Liver (tissue), 8 donors: ENCODE measurements at regions not wholly inside any gene's neighbourhood (a gene's known extent, or its start where the extent isn't known, plus 50 kb on each side); places are given as distances from the start of the nearest gene placed in this dataset.

Source experiments
- DNase-seq: peaks from one replicate; pipeline ENCODE4 v3.0.0-alpha.2; 2017; ENCODE audit warnings: low spot score
- H3K27ac ChIP-seq, 2 donors: one replicate each; pipeline ENCODE4 v1.7.0; 2013; ENCODE audit warnings: inconsistent platforms in 2 of 2, low read length in 2 of 2, control low read depth in 1 of 2, low read depth in 1 of 2, mild to moderate bottlenecking in 1 of 2
- H3K27me3 ChIP-seq, 4 donors: one replicate each; pipeline versions ENCODE4 v1.6.1 to v1.7.0; 2013; ENCODE audit warnings: low read length in 3 of 4, inconsistent platforms in 1 of 4, mild to moderate bottlenecking in 1 of 4, moderate library complexity in 1 of 4; ENCODE audit not compliant: control insufficient read depth in 4 of 4, insufficient read depth in 4 of 4
- H3K36me3 ChIP-seq, 4 donors: one replicate each; pipeline versions ENCODE4 v1.6.1 to v1.7.0; 2013; ENCODE audit warnings: low read length in 3 of 4, mild to moderate bottlenecking in 3 of 4, low read depth in 1 of 4, moderate library complexity in 1 of 4; ENCODE audit not compliant: control insufficient read depth in 4 of 4, insufficient read depth in 3 of 4
- H3K4me1 ChIP-seq, 4 donors: one replicate each; pipeline versions ENCODE4 v1.6.1 to v1.7.0; 2013; ENCODE audit warnings: low read length in 3 of 4, mild to moderate bottlenecking in 3 of 4, moderate library complexity in 1 of 4; ENCODE audit not compliant: control insufficient read depth in 4 of 4, insufficient read depth in 4 of 4
- H3K4me3 ChIP-seq, 3 donors: one replicate each; pipeline versions ENCODE4 v1.6.1 to v1.7.0; 2013; ENCODE audit warnings: low read length in 3 of 3, control low read depth in 1 of 3, low read depth in 1 of 3, mild to moderate bottlenecking in 1 of 3
- H3K9ac ChIP-seq, 2 donors: one replicate each; pipeline ENCODE4 v1.7.0; 2013; ENCODE audit warnings: low read length in 2 of 2, mild to moderate bottlenecking in 2 of 2, moderate library complexity in 2 of 2, control low read depth in 1 of 2, low read depth in 1 of 2
- H3K9me3 ChIP-seq, 4 donors: one replicate each; pipeline versions ENCODE4 v1.6.1 to v1.7.0; 2013; ENCODE audit warnings: low read length in 3 of 4; ENCODE audit not compliant: control insufficient read depth in 4 of 4
- EGR1 ChIP-seq, 2 donors: IDR thresholded peaks; 2 replicates each; pipeline ENCODE4 v1.6.1; 2016 to 2018; ENCODE audit warnings: antibody characterized with exemption in 2 of 2, low read depth in 2 of 2
- FOXA1 ChIP-seq: IDR thresholded peaks from 2 replicates; pipeline ENCODE4 v1.6.1; 2016; ENCODE audit warnings: antibody characterized with exemption
- FOXA2 ChIP-seq: IDR thresholded peaks from 2 replicates; pipeline ENCODE4 v1.6.1; 2016; ENCODE audit warnings: antibody characterized with exemption
- HNF4G ChIP-seq: IDR thresholded peaks from 2 replicates; pipeline ENCODE4 v1.6.1; 2016; ENCODE audit warnings: antibody characterized with exemption
- REST ChIP-seq: IDR thresholded peaks from 2 replicates; pipeline ENCODE4 v1.6.1; 2016; ENCODE audit warnings: antibody characterized with exemption, mild to moderate bottlenecking
- RXRA ChIP-seq, 2 donors: IDR thresholded peaks; 2 replicates each; pipeline ENCODE4 v1.6.1; 2017 to 2018; ENCODE audit warnings: antibody characterized with exemption in 2 of 2, mild to moderate bottlenecking in 1 of 2
- SP1 ChIP-seq: IDR thresholded peaks from 2 replicates; pipeline ENCODE4 v1.6.1; 2018; ENCODE audit warnings: antibody characterized with exemption, mild to moderate bottlenecking
- TAF1 ChIP-seq: conservative IDR thresholded peaks from 2 replicates; pipeline ENCODE4 v1.6.1; 2016; ENCODE audit warnings: antibody characterized with exemption, mild to moderate bottlenecking
- WGBS: extraction: QIAGEN DNeasy Blood & Tissue Kit; methylation state at CpG from one replicate; pipeline ENCODE4 v1.1.7; 2013; 5-methylcytosine and 5-hydroxymethylcytosine counted together
- TF ChIP-seq, protein P1 (sequence below): IDR thresholded peaks from 2 replicates; pipeline ENCODE4 v1.6.1; 2016; ENCODE audit warnings: antibody characterized with exemption
- TF ChIP-seq, protein P2 (sequence below): fragments of 150-350 bp; IDR thresholded peaks from 2 replicates; pipeline ENCODE4 v1.5.1; 2017; ENCODE audit warnings: improper control_type of control experiment, low read depth, low read length; ENCODE audit not compliant: missing input control
- TF ChIP-seq, protein P3 (sequence below): IDR thresholded peaks from 2 replicates; pipeline ENCODE4 v1.6.1; 2016; ENCODE audit warnings: antibody characterized with exemption
- TF ChIP-seq, protein P4 (sequence below): IDR thresholded peaks from 2 replicates; pipeline ENCODE4 v1.6.1; 2016; ENCODE audit warnings: antibody characterized with exemption
- donor health status: healthy.
- donor health status: healthy.
- donor health status: healthy.
- donor health status: healthy.
- donor health status: healthy.

DNA sequence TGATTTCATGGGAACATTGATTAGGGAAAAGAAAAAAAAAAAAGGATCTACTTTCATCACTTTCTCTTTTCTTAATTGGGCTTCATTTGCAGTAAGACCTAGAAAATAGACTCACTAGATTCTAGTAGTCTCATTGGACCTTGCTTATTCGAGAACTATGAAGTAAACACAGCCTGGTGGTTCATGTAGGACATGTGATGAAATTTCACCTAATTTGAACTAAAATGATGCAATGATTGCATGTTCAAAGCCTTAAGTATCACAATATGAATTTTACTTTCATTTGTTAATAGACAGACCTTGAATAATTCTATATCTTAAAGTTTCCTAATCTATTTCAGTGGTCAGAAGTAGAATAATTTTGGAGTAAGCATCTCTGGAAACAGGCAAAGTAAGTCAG, 688.9 kb upstream of the NRXN1 start:
- Histone ChIP-seq H3K9ac (no peak overlapping the region), H3K9me3 (no peaks in the 10 kb centered on the region), H3K27me3 (no peaks in the 10 kb centered on the region), H3K4me1 (peaks cover 0 to 1% (median 0%) of the 10 kb centered on the region in 4 donors), H3K36me3 (no peaks in the 10 kb centered on the region), H3K4me3 (no peak overlapping the region), H3K27ac (no peak overlapping the region)
- no peak for DNase-seq
- TF ChIP-seq TAF1 = no peak
- TF ChIP-seq SP1 = no peak
- TF ChIP-seq, protein P1, sequence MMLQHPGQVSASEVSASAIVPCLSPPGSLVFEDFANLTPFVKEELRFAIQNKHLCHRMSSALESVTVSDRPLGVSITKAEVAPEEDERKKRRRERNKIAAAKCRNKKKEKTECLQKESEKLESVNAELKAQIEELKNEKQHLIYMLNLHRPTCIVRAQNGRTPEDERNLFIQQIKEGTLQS = no peak
- TF ChIP-seq EGR1 (IDR thresholded peaks at IDR 0.05; ENCODE audit: low read depth in 2 of 2) = no peak
- TF ChIP-seq RXRA (IDR thresholded peaks at IDR 0.05) = peak in 1 of 2 donors; percentile 33
- WGBS = 28% methylated on average over 1 of the region's 1 CpG

DNA sequence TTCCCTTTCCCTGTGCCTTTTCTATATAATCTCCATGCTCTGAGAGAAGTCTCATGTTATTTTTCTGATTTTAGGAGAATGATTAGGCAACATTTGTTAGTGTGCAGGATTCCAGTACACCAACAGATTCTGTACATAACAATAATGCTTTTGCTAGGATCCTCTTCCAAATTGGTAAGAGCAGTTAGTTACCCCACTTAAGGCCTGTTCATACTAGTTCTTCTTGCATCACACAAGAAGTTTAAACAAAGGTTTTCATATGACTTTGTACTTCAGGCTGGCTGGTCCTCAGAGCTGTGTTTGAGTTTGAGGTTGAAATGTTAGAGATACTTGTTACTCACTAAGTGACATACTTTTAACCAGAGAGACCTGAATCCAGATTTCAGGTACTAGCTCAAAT, 686.9 kb upstream of the NRXN1 start:
- Histone ChIP-seq H3K27me3 (no peaks in the 10 kb centered on the region), H3K36me3 (no peaks in the 10 kb centered on the region), H3K4me3 (no peak overlapping the region), H3K4me1 (peaks cover 0 to 1% (median 0%) of the 10 kb centered on the region in 4 donors), H3K27ac (no peak overlapping the region), H3K9ac (no peak overlapping the region), H3K9me3 (peaks cover 0 to 6% (median 0%) of the 10 kb centered on the region in 4 donors)
- TF ChIP-seq REST = no peak
- TF ChIP-seq FOXA1 = no peak
- no peak for TF ChIP-seq HNF4G
- TF ChIP-seq, protein P2, sequence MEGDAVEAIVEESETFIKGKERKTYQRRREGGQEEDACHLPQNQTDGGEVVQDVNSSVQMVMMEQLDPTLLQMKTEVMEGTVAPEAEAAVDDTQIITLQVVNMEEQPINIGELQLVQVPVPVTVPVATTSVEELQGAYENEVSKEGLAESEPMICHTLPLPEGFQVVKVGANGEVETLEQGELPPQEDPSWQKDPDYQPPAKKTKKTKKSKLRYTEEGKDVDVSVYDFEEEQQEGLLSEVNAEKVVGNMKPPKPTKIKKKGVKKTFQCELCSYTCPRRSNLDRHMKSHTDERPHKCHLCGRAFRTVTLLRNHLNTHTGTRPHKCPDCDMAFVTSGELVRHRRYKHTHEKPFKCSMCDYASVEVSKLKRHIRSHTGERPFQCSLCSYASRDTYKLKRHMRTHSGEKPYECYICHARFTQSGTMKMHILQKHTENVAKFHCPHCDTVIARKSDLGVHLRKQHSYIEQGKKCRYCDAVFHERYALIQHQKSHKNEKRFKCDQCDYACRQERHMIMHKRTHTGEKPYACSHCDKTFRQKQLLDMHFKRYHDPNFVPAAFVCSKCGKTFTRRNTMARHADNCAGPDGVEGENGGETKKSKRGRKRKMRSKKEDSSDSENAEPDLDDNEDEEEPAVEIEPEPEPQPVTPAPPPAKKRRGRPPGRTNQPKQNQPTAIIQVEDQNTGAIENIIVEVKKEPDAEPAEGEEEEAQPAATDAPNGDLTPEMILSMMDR = no peak
- no peak for TF ChIP-seq SP1
- DNase-seq = no peak

DNA sequence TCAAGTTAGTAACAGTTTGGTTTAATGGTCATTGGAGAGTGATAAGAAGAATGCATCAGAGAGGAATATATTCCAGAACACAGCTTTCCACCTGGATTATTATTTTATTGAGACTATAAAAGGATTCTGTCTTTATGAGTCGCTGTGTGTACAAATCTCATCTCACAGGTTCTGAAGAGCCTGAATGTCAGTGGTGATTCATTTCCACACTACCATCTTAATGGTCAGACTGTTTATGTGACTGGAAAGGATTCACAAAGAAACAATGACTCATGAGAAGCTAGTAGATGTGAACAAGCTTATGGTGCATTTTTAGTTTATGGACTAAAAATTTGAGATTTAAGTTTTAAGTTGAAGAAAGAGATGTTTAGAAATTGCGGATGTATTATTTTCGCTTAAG, 685.4 kb upstream of the NRXN1 start:
- H3K4me3 ChIP-seq = no peak overlapping the region
- H3K36me3 ChIP-seq = no peaks in the 10 kb centered on the region
- no peak overlapping the region for H3K9ac ChIP-seq
- WGBS = 89% methylated on average over 3 of the region's 3 CpGs
- peaks cover 0 to 6% (median 0%) of the 10 kb centered on the region in 4 donors for H3K9me3 ChIP-seq
- no peak overlapping the region for H3K27ac ChIP-seq
- no peaks in the 10 kb centered on the region for H3K27me3 ChIP-seq
- DNase-seq = no peak
- peaks cover 0 to 1% (median 0%) of the 10 kb centered on the region in 4 donors for H3K4me1 ChIP-seq
- TF ChIP-seq FOXA2 = no peak
- TF ChIP-seq, protein P3, sequence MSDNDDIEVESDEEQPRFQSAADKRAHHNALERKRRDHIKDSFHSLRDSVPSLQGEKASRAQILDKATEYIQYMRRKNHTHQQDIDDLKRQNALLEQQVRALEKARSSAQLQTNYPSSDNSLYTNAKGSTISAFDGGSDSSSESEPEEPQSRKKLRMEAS = no peak
- TF ChIP-seq, protein P1 = no peak
- no peak for TF ChIP-seq FOXA1
- TF ChIP-seq, protein P4, sequence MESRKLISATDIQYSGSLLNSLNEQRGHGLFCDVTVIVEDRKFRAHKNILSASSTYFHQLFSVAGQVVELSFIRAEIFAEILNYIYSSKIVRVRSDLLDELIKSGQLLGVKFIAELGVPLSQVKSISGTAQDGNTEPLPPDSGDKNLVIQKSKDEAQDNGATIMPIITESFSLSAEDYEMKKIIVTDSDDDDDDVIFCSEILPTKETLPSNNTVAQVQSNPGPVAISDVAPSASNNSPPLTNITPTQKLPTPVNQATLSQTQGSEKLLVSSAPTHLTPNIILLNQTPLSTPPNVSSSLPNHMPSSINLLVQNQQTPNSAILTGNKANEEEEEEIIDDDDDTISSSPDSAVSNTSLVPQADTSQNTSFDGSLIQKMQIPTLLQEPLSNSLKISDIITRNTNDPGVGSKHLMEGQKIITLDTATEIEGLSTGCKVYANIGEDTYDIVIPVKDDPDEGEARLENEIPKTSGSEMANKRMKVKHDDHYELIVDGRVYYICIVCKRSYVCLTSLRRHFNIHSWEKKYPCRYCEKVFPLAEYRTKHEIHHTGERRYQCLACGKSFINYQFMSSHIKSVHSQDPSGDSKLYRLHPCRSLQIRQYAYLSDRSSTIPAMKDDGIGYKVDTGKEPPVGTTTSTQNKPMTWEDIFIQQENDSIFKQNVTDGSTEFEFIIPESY = no peak
- no peak for TF ChIP-seq REST
- TF ChIP-seq, protein P2 = no peak
- TF ChIP-seq RXRA (IDR thresholded peaks at IDR 0.05) = no peak
